GM12892 (cell line): ENCODE measurements at regions not wholly inside any gene's neighbourhood (a gene's known extent, or its start where the extent isn't known, plus 50 kb on each side); places are given as distances from the start of the nearest gene placed in this dataset.
"Not testable (repeated sequence)": the region's sequence is repeated elsewhere in the genome, so short reads cannot be mapped to it uniquely, and the experiment has no call there.

Source experiments
- DNase-seq: peaks from one replicate; pipeline ENCODE4 v3.0.0; 2011; ENCODE audit not compliant: insufficient read length
- FAIRE-seq: peaks from 2 replicates; lab custom pipeline; 2011; peaks lifted over from hg19 to GRCh38; lab: Jason Lieb, UNC
- POLR2A ChIP-seq: IDR thresholded peaks from 2 replicates; pipeline ENCODE4 v1.6.1; 2011; ENCODE audit warnings: low read depth, low read length, control low read depth
- POLR2AphosphoS5 ChIP-seq: IDR thresholded peaks from 2 replicates; pipeline ENCODE4 v1.6.1; 2011; ENCODE audit warnings: low read depth, low read length, control low read depth
- TAF1 ChIP-seq: IDR thresholded peaks from 2 replicates; pipeline ENCODE4 v1.6.1; 2011; ENCODE audit warnings: low read depth, mild to moderate bottlenecking, control low read depth, low read length, borderline replicate concordance

- DNase-seq (no peak), FAIRE-seq (no peak)
- TF ChIP-seq TAF1 (no peak), POLR2A (no peak), POLR2AphosphoS5 (no peak)
Observed at GRCh38 chr9:129437626-129438323, 183.1 kb downstream of the C9orf50 start.

GRCh38 chr9:129436751-129437625 is 183.9 kb downstream of the C9orf50 start:
- TF ChIP-seq TAF1 (no peak), POLR2A (no peak), POLR2AphosphoS5 (no peak)
- DNase-seq (no peak), FAIRE-seq (no peak)

GRCh38 chr9:129435988-129436717 is 184.7 kb downstream of the C9orf50 start:
- no peak for FAIRE-seq
- TF ChIP-seq POLR2AphosphoS5 (no peak), POLR2A (no peak), TAF1 (no peak)
- no peak for DNase-seq

- no peak for FAIRE-seq
- TF ChIP-seq POLR2A (no peak), POLR2AphosphoS5 (no peak), TAF1 (no peak)
Observed at GRCh38 chr9:129435291-129435690, 185.6 kb downstream of the C9orf50 start.

GRCh38 chr9:129434187-129434586 is 186.7 kb downstream of the C9orf50 start:
- FAIRE-seq = no peak
- no peak for TF ChIP-seq TAF1
- DNase-seq = no peak

More at GRCh38 chr9:129435291-129435690, 185.6 kb downstream of the C9orf50 start:
- DNase-seq = no peak

GRCh38 chr9:129432297-129433154 is 188.4 kb downstream of the C9orf50 start:
- FAIRE-seq (no peak), DNase-seq (no peak)
- TF ChIP-seq POLR2A (no peak), POLR2AphosphoS5 (no peak), TAF1 (no peak)

- no peak for DNase-seq
- no peak for FAIRE-seq
- no peak for TF ChIP-seq POLR2AphosphoS5
- no peak for TF ChIP-seq POLR2A
- TF ChIP-seq TAF1 = no peak
Observed at GRCh38 chr9:129430940-129431643, 189.8 kb downstream of the C9orf50 start.

GRCh38 chr9:129428864-129429577 is 191.9 kb downstream of the C9orf50 start:
- no peak for DNase-seq
- no peak for FAIRE-seq
- TF ChIP-seq TAF1 (no peak), POLR2A (no peak), POLR2AphosphoS5 (no peak)

- no peak for TF ChIP-seq TAF1
- TF ChIP-seq POLR2AphosphoS5 = no peak
- no peak for TF ChIP-seq POLR2A
- FAIRE-seq (no peak), DNase-seq (no peak)
Observed at GRCh38 chr9:129427149-129427548, 193.8 kb downstream of the C9orf50 start.

- not testable (repeated sequence) for DNase-seq, FAIRE-seq
Observed at GRCh38 chr9:129423755-129424154, 197.1 kb downstream of the C9orf50 start.
